ENCODE measurements at regions not wholly inside any gene's neighbourhood (a gene's known extent, or its start where the extent isn't known, plus 50 kb on each side); places are given as distances from the start of the nearest gene placed in this dataset.

- no peak for TF ChIP-seq SIX5 (IDR thresholded peaks at IDR 0.05; ENCODE audit: low read depth, low read length)
These were observed 100.9 kb upstream of the NR3C2 start (continued) for GRCh38 chr4:148542922-148543623.

Measured in H1 (cell line).